HG02642 (cell line): ENCODE measurements at regions not wholly inside any gene's neighbourhood (a gene's known extent, or its start where the extent isn't known, plus 50 kb on each side); places are given as distances from the start of the nearest gene placed in this dataset.

Source experiments
- ATAC-seq: cut with Tn5 transposase; IDR thresholded peaks from one replicate; pipeline ENCODE4 v1.9.1; 2021; ENCODE audit warnings: mild to moderate bottlenecking; ENCODE audit not compliant: unreplicated experiment, poor library complexity

DNA sequence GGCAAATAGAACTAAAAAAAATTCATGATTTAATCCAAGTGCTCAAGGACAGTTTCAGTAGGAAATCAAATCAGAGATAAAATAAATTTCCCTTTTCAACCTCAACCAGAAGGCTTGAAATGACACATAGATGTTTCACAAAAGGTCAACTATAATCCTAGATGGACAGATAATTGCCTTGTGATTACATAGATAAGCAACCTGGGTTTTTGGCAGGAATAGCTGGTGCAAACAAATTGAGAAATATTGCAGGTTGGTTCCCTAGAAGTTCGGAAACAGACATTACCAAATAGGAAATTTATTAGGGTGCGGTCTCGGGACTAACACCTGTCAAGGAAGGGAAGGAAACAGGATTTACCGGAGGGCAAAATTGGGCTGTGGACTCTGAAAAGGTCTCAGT is 497.5 kb downstream of the COG6 start:
- ATAC-seq: no peak

DNA sequence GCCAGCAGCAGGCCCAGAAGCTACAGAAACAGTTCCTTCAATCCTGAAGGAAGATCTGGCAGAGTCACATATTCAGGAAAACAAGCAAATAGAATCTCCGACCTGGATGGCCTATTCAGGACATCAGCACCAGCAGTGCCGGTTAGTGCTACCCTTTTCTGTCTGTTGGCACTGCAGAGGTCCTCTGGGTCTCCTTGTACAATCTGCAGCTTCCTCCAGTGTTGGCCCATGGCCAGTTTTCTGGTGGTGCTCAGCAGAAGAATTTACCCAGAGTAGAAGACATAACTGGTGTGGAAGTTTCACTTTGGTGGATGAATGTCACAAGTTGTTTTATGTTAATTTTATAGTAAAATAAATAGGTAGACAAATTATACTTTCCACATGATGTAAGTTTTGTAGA is 498.1 kb downstream of the COG6 start:
- no peak for ATAC-seq

DNA sequence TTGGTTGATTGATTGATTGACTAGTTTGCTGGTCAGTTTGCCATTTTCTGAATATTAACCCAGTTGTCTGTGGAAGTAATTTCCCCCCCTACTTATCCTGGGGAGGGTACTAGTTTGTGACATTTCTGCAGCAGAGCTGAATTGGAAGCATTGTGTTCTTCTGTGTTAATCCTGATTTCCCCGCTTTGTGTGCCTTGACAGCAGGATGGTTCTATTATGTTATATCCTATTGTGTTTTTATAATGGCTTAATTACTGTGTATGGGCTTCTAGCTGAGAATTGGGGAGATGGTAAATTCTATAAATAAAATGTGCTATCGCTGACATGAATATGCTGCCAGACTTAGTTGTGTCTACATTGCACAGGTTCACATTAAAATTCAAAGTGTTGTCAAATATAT is 499.7 kb downstream of the COG6 start:
- no peak for ATAC-seq

DNA sequence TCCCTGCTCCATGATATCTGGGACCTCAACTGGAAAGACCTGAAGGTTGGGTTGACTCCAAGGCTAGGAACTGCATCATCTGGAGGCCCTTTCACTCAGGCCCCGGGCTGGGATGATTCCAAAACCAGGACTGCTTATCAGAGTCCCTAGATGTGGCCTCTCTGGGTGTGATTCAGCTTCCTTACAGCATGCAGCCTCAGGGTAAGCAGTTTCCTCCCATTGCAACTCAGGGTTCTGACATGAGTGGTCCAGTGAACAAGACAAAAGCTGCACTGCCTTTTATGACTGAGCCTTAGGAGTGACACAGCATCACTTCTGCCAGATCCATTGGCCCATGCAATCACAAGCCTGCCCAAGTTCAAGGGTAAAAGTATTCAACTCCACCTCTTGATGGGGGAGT is 502.8 kb downstream of the COG6 start:
- ATAC-seq: no peak

DNA sequence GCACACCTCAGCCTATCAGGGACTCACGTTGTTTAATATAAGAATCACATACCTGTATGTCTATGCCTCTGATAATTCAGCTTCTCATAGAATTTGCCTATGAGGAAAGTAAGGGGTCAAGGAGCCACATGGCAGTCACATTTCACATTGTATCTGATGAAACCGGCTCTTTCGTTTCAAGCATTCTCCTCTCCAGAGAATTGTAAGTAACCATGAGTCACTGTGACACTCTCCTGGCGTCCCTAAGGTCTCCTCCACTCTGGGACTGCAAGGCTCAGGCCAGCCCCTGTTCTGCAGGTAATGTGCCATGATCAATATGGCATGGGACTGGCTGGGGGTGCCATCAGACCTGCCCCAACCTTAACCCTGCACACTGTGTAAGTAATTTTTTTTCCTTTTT is 503.3 kb downstream of the COG6 start:
- ATAC-seq: no peak

DNA sequence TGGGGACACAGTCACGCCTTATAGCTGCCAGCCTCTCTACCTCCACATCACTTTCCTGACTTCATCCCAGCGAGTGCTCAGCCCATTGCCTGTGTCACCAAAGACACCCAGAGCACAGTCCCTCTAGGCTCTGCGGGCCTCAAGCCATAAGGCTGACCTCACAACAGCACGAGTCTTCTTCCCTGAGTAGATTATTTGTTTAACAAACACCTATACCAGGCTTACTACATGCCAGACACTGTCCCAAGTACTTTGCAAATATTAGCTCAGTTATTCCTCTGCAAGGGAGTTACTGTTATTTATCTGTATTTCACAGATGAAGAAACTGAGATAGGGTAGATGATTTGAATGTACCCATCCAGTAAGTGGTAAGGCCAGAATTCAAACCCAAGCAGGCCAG is 504.3 kb downstream of the COG6 start:
- ATAC-seq: no peak

DNA sequence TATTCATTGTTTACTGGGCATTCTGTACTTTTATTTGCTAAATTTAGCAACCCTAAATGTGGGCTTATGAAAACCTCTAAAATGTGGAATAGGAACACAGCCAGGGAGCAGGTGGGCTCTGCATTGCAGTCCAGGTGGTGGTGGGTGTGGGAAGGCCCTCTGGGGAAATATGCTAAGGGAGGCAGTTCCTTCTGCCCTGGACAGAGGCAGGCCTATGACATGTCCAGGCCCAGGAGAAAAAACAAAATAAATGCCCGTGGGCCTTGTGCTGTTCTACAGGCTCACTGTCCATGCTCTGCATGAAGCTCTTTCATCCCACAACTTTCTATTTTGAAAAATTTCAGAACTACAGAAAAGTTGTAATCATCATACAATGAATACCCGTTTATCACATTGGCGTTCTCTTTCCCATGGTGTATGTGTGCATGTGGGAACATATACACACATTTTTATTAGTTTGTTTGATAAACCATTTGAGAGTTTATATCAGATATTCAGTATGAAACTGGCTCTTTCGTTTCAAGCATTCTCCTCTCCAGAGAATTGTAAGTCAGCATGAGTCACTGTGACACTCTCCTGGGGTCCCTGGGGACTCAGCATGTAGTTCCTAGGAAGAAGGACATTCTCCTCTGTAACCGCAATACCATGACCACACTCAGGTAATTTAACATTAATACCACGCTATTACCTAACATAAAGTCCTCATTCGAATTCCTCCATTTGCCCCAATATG is 505.3 kb downstream of the COG6 start:
- no peak for ATAC-seq

DNA sequence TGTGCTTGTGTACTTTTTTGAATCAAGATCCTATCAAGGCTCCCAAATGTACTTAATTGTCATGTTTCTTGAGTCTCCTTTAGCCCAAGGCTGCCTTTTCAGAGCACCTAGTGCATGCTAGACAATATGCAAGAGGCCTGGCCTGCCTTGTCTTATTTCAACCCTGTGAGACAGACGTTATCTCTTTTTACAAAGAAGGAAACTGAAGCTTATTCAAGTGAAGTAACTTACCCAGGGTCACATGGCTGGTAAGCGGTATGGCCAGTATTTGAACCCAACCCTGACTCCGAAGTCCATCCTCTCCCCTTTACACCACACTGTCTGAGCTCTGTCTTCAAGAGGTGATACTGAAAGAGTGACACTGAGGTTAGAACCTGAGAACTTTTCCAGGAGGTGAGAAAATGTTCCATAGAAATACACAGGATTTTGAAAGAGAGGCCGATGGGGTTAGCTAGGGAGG is 505.1 kb downstream of the FOXO1 start:
- no peak for ATAC-seq

DNA sequence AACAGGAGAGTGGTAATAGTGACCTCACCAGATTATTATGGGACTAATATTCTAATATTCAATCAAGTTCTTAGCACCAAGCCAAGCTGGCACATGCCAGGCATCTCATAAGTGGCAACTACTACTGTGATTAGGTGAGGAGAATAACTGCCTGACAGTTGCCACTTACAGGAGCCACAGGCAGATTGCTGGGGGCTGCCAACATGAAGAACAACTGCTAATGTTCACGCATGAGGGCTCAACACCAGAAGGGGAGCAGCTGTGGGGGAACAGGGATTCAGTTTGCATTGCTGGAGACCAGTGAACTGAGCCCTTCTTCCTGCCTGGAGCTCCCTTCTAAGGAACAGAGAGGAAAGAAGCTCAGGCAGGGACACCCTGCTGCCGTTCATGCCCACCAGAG is 504.5 kb downstream of the FOXO1 start:
- no peak for ATAC-seq

DNA sequence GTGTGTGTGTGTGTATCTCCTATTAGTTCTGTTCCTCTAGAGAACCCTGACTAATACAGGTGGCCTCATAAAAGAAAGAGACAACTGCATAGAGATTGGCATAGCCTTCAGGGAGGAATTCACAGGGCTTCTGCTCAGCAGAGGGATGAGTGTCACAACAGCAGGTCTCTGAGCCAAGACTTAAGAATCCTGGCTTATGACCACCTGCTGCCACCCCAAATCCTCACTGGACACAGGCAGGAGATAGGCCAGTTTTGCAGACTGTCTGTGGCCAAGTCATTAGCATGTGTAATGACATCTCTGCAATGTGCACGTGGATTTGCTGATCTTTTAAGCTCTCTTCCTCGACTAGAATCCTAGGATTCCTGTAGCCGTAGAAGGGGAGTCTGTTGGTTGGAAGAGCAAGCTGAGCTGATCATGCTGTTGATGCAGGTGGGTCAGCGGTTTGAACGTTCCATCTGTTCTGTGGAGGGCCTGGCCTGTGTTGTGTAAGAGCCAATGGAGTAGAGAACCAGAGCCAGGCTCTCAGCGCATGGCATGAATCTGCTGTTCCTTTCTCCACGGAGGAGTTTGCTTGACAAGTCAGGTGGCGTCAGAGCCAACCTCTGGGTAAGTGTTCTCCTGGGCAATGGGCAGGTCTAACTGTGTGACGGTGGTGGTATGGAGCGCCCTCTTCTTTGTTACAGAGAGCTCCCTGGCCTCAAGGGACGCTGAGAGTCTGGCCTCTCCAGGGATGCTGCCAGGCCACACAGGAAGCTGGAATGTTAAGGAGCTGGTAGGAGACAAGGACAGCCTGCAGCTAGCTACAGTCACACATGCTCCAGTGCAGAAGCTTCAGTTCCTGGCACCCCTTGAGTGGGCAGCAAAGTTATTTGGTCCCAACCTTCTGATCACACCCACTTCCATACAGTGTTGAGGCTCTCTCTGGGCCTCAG is 503.1 kb downstream of the FOXO1 start:
- no peak for ATAC-seq

DNA sequence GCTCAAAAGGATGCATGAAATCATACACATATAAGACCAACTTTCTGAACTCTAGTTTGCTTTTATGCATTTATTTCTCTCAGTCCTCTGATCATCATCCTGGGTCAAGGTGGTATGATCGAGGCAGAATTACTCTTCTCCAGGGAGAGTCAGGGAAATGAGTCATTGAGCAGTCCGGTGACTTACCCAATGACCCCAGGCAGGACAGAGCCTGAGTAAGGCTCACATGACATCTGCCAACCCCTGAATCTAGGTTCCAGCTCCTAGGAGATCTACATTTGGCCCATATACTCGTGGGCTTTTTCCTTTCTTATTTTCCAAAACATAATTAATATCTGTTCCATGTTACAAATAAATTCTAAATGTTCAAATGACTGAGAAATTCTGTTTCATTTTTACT is 502.3 kb downstream of the FOXO1 start:
- no peak for ATAC-seq

DNA sequence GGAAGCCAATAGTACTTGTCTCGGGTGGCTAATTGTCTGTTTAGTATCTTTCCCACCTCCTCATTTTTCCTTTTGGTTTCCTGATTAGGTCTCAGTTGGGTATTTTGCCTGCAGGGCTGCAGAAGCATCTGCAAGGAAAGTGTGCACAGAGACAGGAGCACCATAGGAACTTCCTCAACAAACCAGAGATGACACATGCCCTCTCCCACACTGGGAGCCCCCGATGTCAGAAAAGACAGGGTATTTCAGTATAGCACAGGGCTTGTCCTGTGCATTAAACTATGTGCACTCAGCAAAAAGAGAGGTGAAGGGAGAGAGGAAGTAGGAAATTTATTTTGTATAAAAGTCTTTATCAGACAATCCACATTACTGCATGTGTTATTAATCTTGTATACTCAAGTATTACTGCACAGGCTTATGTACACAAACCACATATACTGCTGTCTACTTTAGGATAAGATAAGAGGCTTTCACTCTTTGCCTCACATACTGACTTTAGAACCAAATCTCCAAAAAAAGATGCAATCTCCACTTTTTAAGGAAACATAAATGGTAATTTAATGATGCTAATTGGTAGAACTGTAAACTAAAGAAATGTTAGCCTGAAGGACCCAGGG is 501.0 kb downstream of the FOXO1 start:
- ATAC-seq: no peak

DNA sequence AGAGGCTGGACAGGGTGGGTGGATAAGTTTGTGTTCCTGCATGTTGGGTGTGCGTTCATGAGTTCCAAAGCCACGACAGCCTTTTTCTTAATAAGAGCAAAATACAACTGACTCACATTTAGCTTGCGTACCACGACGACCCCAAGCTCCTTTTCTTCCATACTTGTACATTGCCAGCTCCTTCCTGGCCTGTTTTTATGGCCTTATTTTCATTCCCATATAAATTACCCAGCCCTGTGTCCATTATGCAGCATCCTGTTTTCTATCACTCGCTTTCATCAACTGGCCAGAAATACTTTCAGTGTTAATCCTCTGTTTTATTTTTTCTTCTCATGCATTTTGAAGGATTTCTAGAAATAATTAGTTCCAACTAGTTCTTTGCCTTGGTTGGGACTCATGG is 499.1 kb downstream of the FOXO1 start:
- ATAC-seq: no peak

DNA sequence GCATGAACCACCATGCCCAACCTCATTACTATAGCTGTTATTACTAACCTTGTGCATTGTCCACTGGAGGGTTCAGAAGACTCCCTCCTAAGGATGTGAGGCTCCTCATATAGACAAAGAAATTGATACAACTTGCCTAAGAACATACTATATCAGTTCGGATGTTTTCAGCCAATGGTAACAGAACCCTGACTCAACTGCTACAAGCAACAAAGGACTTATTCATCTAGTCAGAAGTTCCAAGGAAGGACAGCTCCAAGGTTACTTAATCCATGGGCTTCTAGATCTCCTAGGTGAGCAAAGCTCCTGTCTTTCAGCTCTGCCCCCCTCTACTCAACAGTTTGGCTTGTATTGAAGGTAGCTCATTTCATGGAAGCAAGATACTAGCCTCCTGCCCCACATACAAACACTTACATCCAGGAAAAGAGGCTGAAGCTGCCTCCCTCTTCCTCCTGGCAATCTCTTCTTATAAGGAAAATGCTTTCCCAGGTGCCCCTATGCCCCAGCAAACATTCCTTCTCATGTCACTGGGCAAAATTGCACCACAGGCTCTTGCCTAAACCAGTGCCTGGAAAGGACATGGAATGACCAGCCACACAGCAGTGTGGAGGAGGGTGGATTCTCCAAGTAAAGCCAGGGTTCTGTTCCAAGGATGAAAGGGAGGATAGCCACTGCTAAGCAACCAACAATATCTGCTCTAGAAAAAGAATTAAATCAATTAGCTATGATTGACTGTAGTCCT is 497.8 kb downstream of the FOXO1 start:
- ATAC-seq: no peak

DNA sequence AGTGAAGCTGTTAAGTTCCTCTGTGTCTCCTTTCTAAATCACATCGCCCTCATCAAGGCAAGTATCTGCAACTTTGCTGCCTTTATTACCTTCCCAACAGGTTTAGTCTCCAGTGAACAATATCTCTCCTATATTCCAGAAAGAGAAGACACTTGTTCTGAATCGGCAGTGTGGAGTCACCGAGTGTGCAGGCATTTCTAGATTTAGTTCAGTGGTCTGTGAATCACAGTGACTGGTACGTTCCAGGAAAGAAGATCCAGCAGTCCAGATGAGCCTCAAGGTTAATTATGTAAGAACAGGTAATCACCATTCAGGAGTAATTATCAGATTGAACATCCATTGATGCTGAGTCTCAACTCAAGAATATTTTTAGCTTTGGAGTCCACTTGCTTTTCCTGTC is 497.0 kb downstream of the FOXO1 start:
- no peak for ATAC-seq

DNA sequence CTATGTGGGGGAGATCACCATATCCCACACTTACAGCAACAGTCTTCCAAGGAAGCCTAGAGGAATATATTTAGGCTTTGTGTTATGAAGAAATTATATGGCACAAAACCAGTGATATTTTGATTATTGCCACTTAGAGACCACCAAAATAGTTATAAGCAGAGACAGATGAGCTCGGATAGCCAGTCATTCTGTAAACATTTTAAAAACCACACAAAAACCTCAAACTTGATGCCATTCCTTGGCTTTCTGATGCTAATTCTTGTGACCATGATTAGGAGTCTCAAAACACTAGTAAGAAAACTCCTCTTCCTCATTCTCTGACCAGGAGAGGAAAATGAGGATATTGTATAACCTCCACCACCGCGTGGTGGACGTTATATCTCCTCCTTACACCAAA is 496.4 kb downstream of the FOXO1 start:
- no peak for ATAC-seq

DNA sequence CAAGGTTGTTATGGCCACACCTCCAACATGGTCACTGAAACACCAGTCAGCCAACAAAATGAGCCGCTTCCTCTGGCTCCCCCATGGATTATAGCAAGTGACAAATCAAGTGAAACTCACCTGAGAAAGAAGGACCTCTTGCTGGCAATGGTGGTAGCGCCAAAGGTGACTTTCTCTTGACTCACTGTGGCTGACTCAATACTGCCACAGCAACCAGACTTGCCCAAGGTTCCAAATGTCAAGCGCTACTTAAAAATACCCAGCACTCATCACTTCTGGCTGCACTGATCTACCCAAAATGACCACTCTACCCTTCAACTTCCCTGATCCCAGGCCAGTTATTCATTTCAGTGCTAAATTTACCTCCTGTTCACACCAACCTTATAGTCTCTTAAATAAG is 495.5 kb downstream of the FOXO1 start:
- no peak for ATAC-seq

DNA sequence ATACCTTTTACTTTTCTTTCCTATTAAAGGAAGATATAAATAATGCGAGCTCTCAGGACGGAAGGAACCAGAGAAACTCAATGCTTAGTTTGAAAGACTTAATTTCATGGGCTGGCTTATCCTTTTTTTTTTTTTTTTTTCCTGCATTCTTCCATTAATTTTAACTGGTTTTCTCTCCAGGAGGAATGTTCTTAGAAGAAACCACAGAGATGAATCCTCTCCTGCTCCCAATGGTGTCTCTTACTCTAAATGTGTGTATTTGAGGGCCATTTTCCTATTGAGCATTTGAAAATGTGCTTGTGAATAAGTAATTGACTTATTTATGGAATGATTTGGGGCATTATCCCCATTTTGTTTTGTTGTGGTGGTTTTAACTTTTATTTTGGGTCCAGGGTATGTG is 494.9 kb downstream of the FOXO1 start:
- ATAC-seq: no peak

DNA sequence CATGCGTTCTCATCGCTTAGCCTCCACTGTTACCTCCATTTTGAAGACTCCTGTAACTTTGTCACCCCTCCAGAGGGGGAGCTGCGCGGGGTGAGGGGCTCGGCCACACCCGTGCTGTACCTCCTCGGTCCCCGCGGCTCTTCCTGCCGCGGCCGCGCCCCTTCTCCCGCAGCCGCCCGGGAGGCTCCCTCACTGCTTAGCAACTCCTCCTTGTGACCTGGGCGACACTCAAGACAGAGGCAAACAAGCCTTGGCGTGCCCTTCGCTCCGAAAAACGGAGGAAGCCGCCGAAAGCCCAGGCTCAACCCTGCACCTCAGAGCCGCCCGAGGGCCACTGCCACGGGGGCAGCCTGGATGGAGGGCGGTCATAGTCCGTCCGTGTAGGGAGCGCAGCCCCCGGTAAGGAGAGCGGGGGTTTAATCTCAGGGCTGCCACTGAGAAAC is 494.3 kb downstream of the FOXO1 start:
- ATAC-seq: no peak

DNA sequence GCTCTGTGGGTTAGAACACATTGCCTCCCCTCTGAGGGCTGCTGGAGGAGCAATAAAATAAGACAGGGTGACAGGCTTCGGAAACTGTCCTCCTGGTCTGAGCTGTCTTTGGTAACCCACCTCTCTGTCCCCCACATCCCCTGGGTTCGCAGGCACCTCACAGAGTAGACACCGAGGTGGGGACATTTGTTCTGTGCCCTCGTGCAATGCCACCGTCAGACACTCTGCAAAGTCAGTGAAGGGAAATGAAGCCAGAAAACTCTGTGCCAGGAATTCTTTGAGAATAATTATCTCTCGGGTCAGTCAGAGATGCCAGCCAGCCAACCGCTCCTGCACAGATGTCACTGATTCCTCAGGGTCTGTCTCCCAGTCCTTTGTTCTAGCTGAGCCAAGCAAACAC is 493.6 kb downstream of the FOXO1 start:
- ATAC-seq: no peak
